ENCODE measurements at regions not wholly inside any gene's neighbourhood (a gene's known extent, or its start where the extent isn't known, plus 50 kb on each side); places are given as distances from the start of the nearest gene placed in this dataset.

- TF ChIP-seq RFX5 (IDR thresholded peaks at IDR 0.05) (no peak), POLR2A (IDR thresholded peaks at IDR 0.05; ENCODE audit: low read length) (no peak), ELK1 (IDR thresholded peaks at IDR 0.05; ENCODE audit: low read depth, low read length) (no peak), RCOR1 (IDR thresholded peaks at IDR 0.05; ENCODE audit: low read depth, low read length) (no peak), CTCF (IDR thresholded peaks at IDR 0.05) (no peak), POLR2AphosphoS2 (conservative IDR thresholded peaks at IDR 0.05; ENCODE audit: low read length) (no peak), EP300 (IDR thresholded peaks at IDR 0.05) (no peak), USF2 (IDR thresholded peaks at IDR 0.05) (no peak), HOXA7 (CRISPR knock-in tag; IDR thresholded peaks at IDR 0.05) (no peak), MAZ (IDR thresholded peaks at IDR 0.05; ENCODE audit: borderline replicate concordance, low read depth, low read length) (no peak), CEBPB (IDR thresholded peaks at IDR 0.05) (no peak)
Measured at GRCh38 chr9:120158221-120158620, 421.7 kb downstream of the CDK5RAP2 start.

All from A549 (cell line).